ENCODE measurements at regions not wholly inside any gene's neighbourhood (a gene's known extent, or its start where the extent isn't known, plus 50 kb on each side); places are given as distances from the start of the nearest gene placed in this dataset.

DNA sequence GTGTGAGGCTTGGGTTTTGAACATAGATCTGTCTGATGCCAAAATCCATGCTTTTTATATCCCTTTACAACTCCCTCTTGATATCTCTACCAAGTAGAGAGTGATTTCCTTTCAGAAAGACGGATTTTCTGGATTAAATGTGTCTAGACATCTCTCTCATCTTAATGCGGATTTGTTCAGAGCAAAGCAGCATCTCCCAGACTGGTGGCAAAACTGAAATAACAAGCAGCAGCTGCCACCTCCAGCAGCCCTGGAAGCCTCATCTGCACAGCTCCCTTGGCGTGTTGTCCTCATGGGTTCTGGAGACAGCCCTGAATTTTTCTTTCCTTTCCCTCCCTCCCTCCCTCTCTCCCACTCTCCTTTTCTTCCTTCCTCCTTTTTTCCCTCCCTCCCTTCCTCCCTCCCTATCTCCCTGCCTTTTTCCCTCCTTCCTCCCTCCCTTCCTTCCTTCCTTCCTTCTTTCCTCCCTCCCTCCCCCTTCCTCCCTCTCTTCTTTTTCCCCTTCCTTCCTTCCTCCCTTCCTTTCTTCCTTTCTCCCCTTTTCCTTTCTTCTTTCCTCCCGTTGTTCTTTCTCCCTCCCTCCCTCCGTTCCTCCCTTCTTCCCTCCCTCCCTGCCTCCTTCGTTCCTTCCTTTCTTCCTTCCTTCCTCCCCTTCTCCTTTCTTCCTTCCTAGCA, 639.9 kb downstream of the TYW1 start:
- TF ChIP-seq CTCF (conservative IDR thresholded peaks at IDR 0.05; ENCODE audit: low read length) (no peak), EZH2phosphoT487 (IDR thresholded peaks at IDR 0.05; ENCODE audit: borderline replicate concordance) (no peak)
